ENCODE measurements at regions not wholly inside any gene's neighbourhood (a gene's known extent, or its start where the extent isn't known, plus 50 kb on each side); places are given as distances from the start of the nearest gene placed in this dataset.

- Histone ChIP-seq H3K4me1 (no peaks in the 10 kb centered on the region), H3K27me3 (no peaks in the 10 kb centered on the region), H3K36me3 (no peaks in the 10 kb centered on the region), H3K4me3 (no peak overlapping the region), H3K27ac (no peak overlapping the region), H3K9me3 (no peaks in the 10 kb centered on the region)
- no peak for DNase-seq
- no peak for TF ChIP-seq CTCF (IDR thresholded peaks at IDR 0.05)
- no peak for TF ChIP-seq POLR2A (IDR thresholded peaks at IDR 0.05)
These were observed 661.7 kb downstream of the TSN start for GRCh38 chr2:122417114-122417513.

- Histone ChIP-seq H3K27me3 (no peaks in the 10 kb centered on the region), H3K9me3 (no peaks in the 10 kb centered on the region), H3K27ac (no peak overlapping the region), H3K36me3 (no peaks in the 10 kb centered on the region), H3K4me3 (no peak overlapping the region), H3K4me1 (no peaks in the 10 kb centered on the region)
- no peak for TF ChIP-seq POLR2A (IDR thresholded peaks at IDR 0.05)
- TF ChIP-seq CTCF (IDR thresholded peaks at IDR 0.05), result no peak
- DNase-seq, result no peak
These were observed 666.3 kb downstream of the TSN start for GRCh38 chr2:122421775-122422174.

GRCh38 chr2:122422384-122422991 is 667.0 kb downstream of the TSN start:
- H3K9me3 ChIP-seq, result no peaks in the 10 kb centered on the region
- no peak overlapping the region for H3K4me3 ChIP-seq
- H3K27me3 ChIP-seq, result no peaks in the 10 kb centered on the region
- no peak for DNase-seq
- no peaks in the 10 kb centered on the region for H3K4me1 ChIP-seq
- H3K27ac ChIP-seq, result no peak overlapping the region
- H3K36me3 ChIP-seq, result no peaks in the 10 kb centered on the region
- TF ChIP-seq POLR2A (IDR thresholded peaks at IDR 0.05) (no peak), CTCF (IDR thresholded peaks at IDR 0.05) (no peak)

- no peaks in the 10 kb centered on the region for H3K9me3 ChIP-seq
- H3K27me3 ChIP-seq, result no peaks in the 10 kb centered on the region
- H3K4me1 ChIP-seq, result no peaks in the 10 kb centered on the region
- no peak overlapping the region for H3K27ac ChIP-seq
- no peak for DNase-seq
- TF ChIP-seq POLR2A (IDR thresholded peaks at IDR 0.05), result no peak
- no peak for TF ChIP-seq CTCF (IDR thresholded peaks at IDR 0.05)
- H3K4me3 ChIP-seq, result no peak overlapping the region
- no peaks in the 10 kb centered on the region for H3K36me3 ChIP-seq
These were observed 668.5 kb downstream of the TSN start for GRCh38 chr2:122423934-122424333.

- no peaks in the 10 kb centered on the region for H3K4me1 ChIP-seq
- H3K27me3 ChIP-seq, result no peaks in the 10 kb centered on the region
- TF ChIP-seq POLR2A (IDR thresholded peaks at IDR 0.05) (no peak), CTCF (IDR thresholded peaks at IDR 0.05) (no peak)
- no peaks in the 10 kb centered on the region for H3K9me3 ChIP-seq
- no peaks in the 10 kb centered on the region for H3K36me3 ChIP-seq
- no peak overlapping the region for H3K4me3 ChIP-seq
- DNase-seq, result no peak
- no peak overlapping the region for H3K27ac ChIP-seq
These were observed 677.8 kb downstream of the TSN start for GRCh38 chr2:122433123-122433754.

Data from Peyer's patch (tissue), 4 donors.